Naive thymus-derived CD4-positive, alpha-beta T cell (primary cell): ENCODE measurements at regions not wholly inside any gene's neighbourhood (a gene's known extent, or its start where the extent isn't known, plus 50 kb on each side); places are given as distances from the start of the nearest gene placed in this dataset.
"Not testable (repeated sequence)": the region's sequence is repeated elsewhere in the genome, so short reads cannot be mapped to it uniquely, and the experiment has no call there.

Experiments used
- ATAC-seq: fragments of 150-1000 bp; cut with Tn5 transposase; 2 replicates; pipeline ENCODE4 v1.10.0; 2021; ENCODE audit warnings: mild to moderate bottlenecking, moderate library complexity
- CTCF ChIA-PET: fragments of 350-600 bp; sonication (Branson Sonifier 250); formaldehyde crosslinking; loops from one replicate; lab custom pipeline; 2021; ENCODE audit warnings: antibody characterized with exemption; lab: Charles Lee
- POLR2A ChIA-PET: fragments of 350-600 bp; sonication (Branson Sonifier 250); formaldehyde crosslinking; loops from one replicate; lab custom pipeline; 2021; ENCODE audit warnings: antibody characterized with exemption, inconsistent platforms; lab: Charles Lee
- DNase-seq, 9 donors: peaks; one replicate each; pipeline versions ENCODE4 v3.0.0 to v3.0.0-alpha.2; 2020 to 2022; ENCODE audit warnings: mixed read lengths in 1 of 9
- H3K27ac ChIP-seq: one replicate; pipeline ENCODE4 v1.7.0; 2013; ENCODE audit warnings: mild to moderate bottlenecking, low read depth, low read length, moderate library complexity
- H3K27me3 ChIP-seq, 2 donors: one replicate each; pipeline ENCODE4 v1.7.0; 2013; ENCODE audit warnings: low read length in 2 of 2, mild to moderate bottlenecking in 2 of 2, moderate library complexity in 2 of 2; ENCODE audit not compliant: control insufficient read depth in 2 of 2, insufficient read depth in 2 of 2
- H3K36me3 ChIP-seq, 3 experiments: 1 replicate in 2 of 3; 2 replicates in 1 of 3; pipeline ENCODE4 v1.7.0; 2013; ENCODE audit warnings: low read length in 3 of 3, mild to moderate bottlenecking in 3 of 3, moderate library complexity in 1 of 3; ENCODE audit not compliant: insufficient read depth in 3 of 3, control insufficient read depth in 2 of 3
- H3K4me1 ChIP-seq, 2 donors: one replicate each; pipeline ENCODE4 v1.7.0; 2013; ENCODE audit warnings: low read length in 2 of 2, mild to moderate bottlenecking in 2 of 2, moderate library complexity in 1 of 2; ENCODE audit not compliant: control insufficient read depth in 2 of 2, insufficient read depth in 2 of 2
- H3K4me3 ChIP-seq: 2 replicates; pipeline ENCODE4 v1.7.0; 2013; ENCODE audit warnings: mild to moderate bottlenecking, low read length
- H3K9me3 ChIP-seq, 3 experiments: 1 replicate in 2 of 3; 2 replicates in 1 of 3; pipeline ENCODE4 v1.7.0; 2013; ENCODE audit warnings: low read length in 3 of 3; ENCODE audit not compliant: control insufficient read depth in 2 of 3
- H3K27ac Mint-ChIP-seq, 9 donors: one replicate each; pipeline ENCODE4 v1.8.0; 2020 to 2022; ENCODE audit warnings: mixed read lengths in 9 of 9, mild to moderate bottlenecking in 8 of 9, moderate library complexity in 5 of 9, inconsistent platforms in 2 of 9
- H3K27me3 Mint-ChIP-seq, 5 donors: one replicate each; pipeline ENCODE4 v1.8.0; 2021 to 2022; ENCODE audit warnings: mixed read lengths in 5 of 5, mild to moderate bottlenecking in 1 of 5
- H3K36me3 Mint-ChIP-seq, 5 donors: one replicate each; pipeline ENCODE4 v1.8.0; 2020 to 2022; ENCODE audit warnings: mixed read lengths in 5 of 5, mild to moderate bottlenecking in 3 of 5, inconsistent platforms in 1 of 5
- H3K4me1 Mint-ChIP-seq, 7 donors: one replicate each; pipeline ENCODE4 v1.8.0; 2020 to 2022; ENCODE audit warnings: mixed read lengths in 7 of 7, mild to moderate bottlenecking in 3 of 7, inconsistent platforms in 1 of 7
- H3K4me3 Mint-ChIP-seq, 10 donors: one replicate each; pipeline ENCODE4 v1.8.0; 2020 to 2022; ENCODE audit warnings: mild to moderate bottlenecking in 10 of 10, mixed read lengths in 10 of 10, moderate library complexity in 6 of 10, inconsistent platforms in 2 of 10
- H3K9me3 Mint-ChIP-seq, 11 donors: one replicate each; pipeline ENCODE4 v1.8.0; 2020 to 2022; ENCODE audit warnings: mixed read lengths in 11 of 11, mild to moderate bottlenecking in 4 of 11, inconsistent platforms in 1 of 11, moderate library complexity in 1 of 11
- intact Hi-C, 2 donors: fragments of 100-400 bp; cut with micrococcal nuclease; formaldehyde crosslinking; loops; one replicate each; pipeline ENCODE4 v1.15.1; 2023

DNA sequence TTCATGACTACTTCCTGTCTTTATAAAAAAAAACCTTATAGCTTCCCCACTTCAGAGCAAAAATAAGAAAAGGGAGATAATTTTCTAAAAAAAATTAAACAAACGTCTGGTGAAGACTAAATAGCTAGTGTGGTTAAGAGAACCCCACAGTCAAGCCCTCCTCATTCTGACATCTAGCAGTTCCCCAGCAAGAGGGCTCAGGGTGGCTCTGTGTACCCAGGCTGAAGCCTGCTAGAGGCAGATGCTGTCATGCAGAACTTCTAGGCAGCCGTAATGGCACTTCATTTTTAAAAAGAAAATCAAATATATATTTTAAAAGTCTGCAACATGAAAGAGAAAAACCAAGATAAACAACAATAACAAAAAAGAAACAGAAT lies 223.1 kb upstream of the KLF14 start:
- H3K27ac ChIP-seq = peak overlapping the region; percentile 67
- Mint-ChIP-seq H3K27ac (peak overlapping the region in 8 of 9 donors; percentile 75 to 98 (median 94)), H3K4me1 (peaks cover 64 to 97% (median 90%) of the 10 kb centered on the region in 7 donors), H3K4me3 (peak overlapping the region; percentile 68 to 93 (median 81)), H3K27me3 (no peaks in the 10 kb centered on the region), H3K36me3 (peaks cover 4 to 51% (median 19%) of the 10 kb centered on the region in 5 donors), H3K9me3 (peaks cover 0 to 4% (median 0%) of the 10 kb centered on the region in 11 donors)
- H3K4me1 ChIP-seq = peaks cover 67 to 91% of the 10 kb centered on the region in 2 donors
- peak overlapping the region; percentile 14 for H3K4me3 ChIP-seq
- peak in 2 of 9 donors; percentile 32 to 44 for DNase-seq
- no peaks in the 10 kb centered on the region for H3K27me3 ChIP-seq
- ATAC-seq = no peak
- intact Hi-C loops = loop anchor here in 1 of 2 donors (1.0 kb wide), 1 partner anchor 14 kb away; no protein-coding TSS in a partner anchor
- CTCF ChIA-PET = interaction anchor here (0.7 to 2.6 kb wide), 3 partner anchors 11 to 26 kb away, joined by 3 to 13 read pairs (median 6); no protein-coding TSS in a partner anchor
- peaks cover 0 to 1% (median 0%) of the 10 kb centered on the region in 3 experiments for H3K36me3 ChIP-seq
- no peaks in the 10 kb centered on the region for H3K9me3 ChIP-seq
- POLR2A ChIA-PET = interaction anchor here (0.6 to 1.4 kb wide), 5 partner anchors 10 to 105 kb away, joined by 3 to 4 read pairs (median 3); no protein-coding TSS in a partner anchor

DNA sequence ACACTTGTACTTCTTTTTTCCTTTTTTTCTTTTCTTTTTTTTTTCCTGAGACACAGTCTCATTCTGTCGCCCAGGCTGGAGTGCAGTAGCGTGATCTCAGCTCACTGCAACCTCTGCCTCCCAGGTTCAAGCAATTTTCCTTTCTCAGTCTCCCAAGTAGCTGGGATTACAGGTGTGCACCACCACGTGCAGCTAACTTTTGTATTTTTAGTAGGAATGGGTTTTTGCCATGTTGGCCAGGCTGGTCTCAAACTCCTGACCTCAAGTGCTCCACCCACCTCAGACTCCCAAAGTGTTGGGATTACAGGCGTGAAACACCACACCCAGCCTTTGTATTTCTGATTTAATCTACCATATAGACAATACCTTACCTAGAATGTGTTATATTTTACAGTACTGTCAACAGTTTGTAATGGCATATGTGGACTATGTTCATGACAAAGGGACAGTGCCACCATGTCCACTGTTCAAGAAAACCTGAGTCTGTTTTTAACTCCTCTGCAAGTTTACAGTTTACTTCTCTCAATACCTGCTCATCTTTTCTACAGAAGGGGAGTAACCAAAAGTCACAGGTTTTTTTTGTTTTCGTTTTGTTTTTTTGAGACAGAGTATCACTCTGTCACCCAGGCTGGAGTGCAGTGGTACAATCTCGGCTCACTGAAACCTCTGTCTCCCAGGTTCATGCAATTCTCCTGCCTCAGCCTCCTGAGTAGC lies 223.9 kb upstream of the KLF14 start:
- not testable (repeated sequence) for H3K36me3 ChIP-seq, H3K27me3 ChIP-seq, DNase-seq, H3K27me3 Mint-ChIP-seq, ATAC-seq, H3K9me3 ChIP-seq, H3K9me3 Mint-ChIP-seq
- Mint-ChIP-seq H3K4me3 (peak overlapping the region; percentile 34 to 93 (median 62)), H3K4me1 (peaks cover 65 to 99% (median 95%) of the 10 kb centered on the region in 7 donors), H3K27ac (peak overlapping the region in 7 of 9 donors; percentile 51 to 95 (median 88)), H3K36me3 (peaks cover 4 to 48% (median 15%) of the 10 kb centered on the region in 5 donors)
- Histone ChIP-seq H3K4me1 (peaks cover 73 to 89% of the 10 kb centered on the region in 2 donors), H3K4me3 (peak overlapping the region; percentile 22), H3K27ac (peak overlapping the region; percentile 42)
- POLR2A ChIA-PET = interaction anchor here (0.6 to 0.8 kb wide), 3 partner anchors 9 to 45 kb away, joined by 3 read pairs; no protein-coding TSS in a partner anchor
- CTCF ChIA-PET = interaction anchor here (0.7 to 2.6 kb wide), 2 partner anchors 19 to 25 kb away, joined by 3 to 13 read pairs; no protein-coding TSS in a partner anchor
- intact Hi-C loops = loop anchor here in 1 of 2 donors (1.0 kb wide), 1 partner anchor 15 kb away; no protein-coding TSS in a partner anchor

DNA sequence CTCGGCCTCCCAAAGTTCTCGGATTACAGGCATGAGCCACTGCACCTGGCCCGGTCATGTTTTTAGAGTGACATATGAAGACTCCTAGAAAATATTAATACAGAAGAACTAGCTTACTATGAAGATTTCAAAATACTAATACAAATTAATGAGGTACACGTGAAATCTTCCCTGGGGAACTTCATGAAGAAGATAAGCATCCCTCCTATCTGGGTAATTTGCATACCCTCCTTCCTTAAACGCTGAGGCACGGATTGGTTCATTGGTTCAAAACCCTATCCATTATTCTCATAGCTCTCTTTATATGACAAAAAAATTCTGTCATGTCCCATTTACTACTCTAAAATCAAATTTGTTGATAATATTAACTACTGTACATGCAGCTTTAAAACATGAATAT lies 224.8 kb upstream of the KLF14 start:
- ChIA-PET POLR2A (interaction anchor here (0.6 to 2.1 kb wide), 3 partner anchors 12 to 374 kb away, joined by 3 to 9 read pairs (median 6); no protein-coding TSS in a partner anchor), CTCF (interaction anchor here (1.0 kb wide), 1 partner anchor 23 kb away, joined by 4 read pairs; no protein-coding TSS in a partner anchor)
- ATAC-seq = no peak
- H3K4me1 ChIP-seq = peaks cover 72 to 82% of the 10 kb centered on the region in 2 donors
- intact Hi-C loops = no loop called here
- H3K27me3 ChIP-seq = no peaks in the 10 kb centered on the region
- H3K4me3 ChIP-seq = no peak overlapping the region
- peak overlapping the region; percentile 80 for H3K27ac ChIP-seq
- H3K36me3 ChIP-seq = no peaks in the 10 kb centered on the region
- no peak for DNase-seq
- Mint-ChIP-seq H3K27me3 (no peaks in the 10 kb centered on the region), H3K4me1 (peaks cover 66 to 97% (median 91%) of the 10 kb centered on the region in 7 donors), H3K9me3 (peaks cover 0 to 4% (median 0%) of the 10 kb centered on the region in 11 donors), H3K36me3 (peaks cover 4 to 48% (median 15%) of the 10 kb centered on the region in 5 donors), H3K4me3 (peak overlapping the region in 7 of 10 donors; percentile 17 to 93 (median 82)), H3K27ac (peak overlapping the region in 7 of 9 donors; percentile 22 to 95 (median 88))
- H3K9me3 ChIP-seq = no peaks in the 10 kb centered on the region

DNA sequence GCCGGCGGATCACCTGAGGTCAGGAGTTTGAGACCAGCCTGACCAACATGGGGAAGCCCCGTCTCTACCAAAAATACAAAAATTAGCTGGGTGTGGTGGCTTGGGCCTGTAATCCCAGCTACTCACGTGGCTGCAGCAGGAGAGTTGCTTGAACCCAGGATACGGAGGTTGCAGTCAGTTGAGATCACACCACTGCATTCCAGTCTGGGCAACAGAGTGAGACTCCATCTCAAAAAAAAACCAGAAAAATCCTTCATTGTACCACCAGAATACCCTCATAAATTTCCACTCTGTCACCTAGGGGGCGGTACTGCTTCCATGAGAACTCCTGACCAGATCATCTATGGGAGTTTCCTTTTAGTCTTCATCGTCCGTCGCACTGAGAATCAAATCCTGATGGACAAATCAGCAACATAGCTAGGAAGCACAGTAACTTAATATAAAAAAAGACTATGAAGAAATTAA lies 225.8 kb upstream of the KLF14 start:
- H3K4me3 Mint-ChIP-seq = peak overlapping the region; percentile 63 to 98 (median 90)
- peak overlapping the region in 8 of 9 donors; percentile 94 to 100 (median 97) for H3K27ac Mint-ChIP-seq
- peak overlapping the region; percentile 65 for H3K4me3 ChIP-seq
- peaks cover 61 to 89% (median 82%) of the 10 kb centered on the region in 7 donors for H3K4me1 Mint-ChIP-seq
- H3K4me1 ChIP-seq = peaks cover 63 to 74% of the 10 kb centered on the region in 2 donors
- peaks cover 0 to 4% (median 0%) of the 10 kb centered on the region in 11 donors for H3K9me3 Mint-ChIP-seq
- H3K27me3 ChIP-seq = no peaks in the 10 kb centered on the region
- intact Hi-C loops = loop anchor here (2.0 to 5.0 kb wide), 8 partner anchors 23 to 1007 kb away; partner anchors contain the start of genes KLHDC10 (in 1 of the 2), MKLN1 (in 1 of the 2) and UBE2H (in 1 of the 2)
- no peaks in the 10 kb centered on the region for H3K9me3 ChIP-seq
- ATAC-seq (no peak), DNase-seq (peak in 2 of 9 donors; percentile 13 to 48)
- peaks cover 4 to 41% (median 14%) of the 10 kb centered on the region in 5 donors for H3K36me3 Mint-ChIP-seq
- CTCF ChIA-PET = interaction anchor here (0.6 to 1.1 kb wide), 4 partner anchors 22 to 34 kb away, joined by 3 to 4 read pairs (median 4); no protein-coding TSS in a partner anchor
- H3K27me3 Mint-ChIP-seq = no peaks in the 10 kb centered on the region
- H3K27ac ChIP-seq = peak overlapping the region; percentile 80
- POLR2A ChIA-PET = interaction anchor here (0.9 to 2.1 kb wide), 4 partner anchors 10 to 46 kb away, joined by 3 to 9 read pairs (median 6); no protein-coding TSS in a partner anchor
- no peaks in the 10 kb centered on the region for H3K36me3 ChIP-seq

DNA sequence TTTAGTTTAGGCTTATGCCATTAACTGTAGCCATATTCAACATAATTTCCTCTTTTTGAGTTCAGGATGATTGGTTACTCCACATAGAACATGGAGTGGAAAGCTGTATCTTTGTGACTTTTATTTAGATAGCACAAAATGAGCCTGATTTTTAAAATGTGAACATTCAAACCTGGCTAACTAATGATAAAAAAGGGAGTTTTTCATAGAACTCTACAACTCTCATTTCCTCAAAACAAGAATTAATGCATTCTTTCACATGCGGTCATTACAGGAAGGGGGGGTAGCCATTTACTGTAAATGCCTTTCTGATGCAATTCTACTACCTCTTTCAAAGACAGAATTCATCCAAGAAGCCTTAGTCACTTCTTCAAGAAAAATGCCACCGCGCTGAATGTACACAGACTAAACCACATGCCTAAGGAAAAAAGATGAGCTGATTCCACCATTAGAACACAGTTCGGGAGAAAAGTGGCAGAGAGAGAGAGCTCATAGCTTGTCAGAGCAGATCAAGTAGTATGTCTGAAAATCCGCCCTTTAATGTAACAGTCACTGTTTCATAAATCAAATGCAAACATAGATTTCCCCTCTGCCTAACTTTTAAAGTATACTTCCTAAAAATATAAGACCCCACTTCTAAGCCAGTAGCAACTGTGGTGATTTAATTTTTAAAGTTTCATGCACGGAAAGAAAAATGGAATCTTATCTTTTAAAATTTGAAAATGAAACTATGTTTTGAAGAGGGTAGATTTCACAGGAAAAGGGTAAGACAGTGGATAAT lies 226.4 kb upstream of the KLF14 start:
- peaks cover 58 to 83% (median 75%) of the 10 kb centered on the region in 7 donors for H3K4me1 Mint-ChIP-seq
- Histone ChIP-seq H3K27me3 (no peaks in the 10 kb centered on the region), H3K27ac (peak overlapping the region; percentile 80), H3K9me3 (no peaks in the 10 kb centered on the region), H3K4me3 (peak overlapping the region; percentile 65), H3K4me1 (peaks cover 57 to 68% of the 10 kb centered on the region in 2 donors), H3K36me3 (no peaks in the 10 kb centered on the region)
- H3K27ac Mint-ChIP-seq = peak overlapping the region in 8 of 9 donors; percentile 94 to 100 (median 97)
- H3K9me3 Mint-ChIP-seq = peaks cover 0 to 4% (median 0%) of the 10 kb centered on the region in 11 donors
- peak; percentile 53 for ATAC-seq
- POLR2A ChIA-PET = interaction anchor here (0.6 to 2.1 kb wide), 5 partner anchors 10 to 149 kb away, joined by 3 to 9 read pairs (median 4); no protein-coding TSS in a partner anchor
- intact Hi-C loops = loop anchor here (2.0 to 5.0 kb wide), 8 partner anchors 22 to 1008 kb away; partner anchors contain the start of genes KLHDC10 (in 1 of the 2), MKLN1 (in 1 of the 2) and UBE2H (in 1 of the 2)
- CTCF ChIA-PET = interaction anchor here (0.6 to 1.1 kb wide), 4 partner anchors 12 to 34 kb away, joined by 3 to 4 read pairs (median 3); no protein-coding TSS in a partner anchor
- peak overlapping the region; percentile 87 to 98 (median 90) for H3K4me3 Mint-ChIP-seq
- peaks cover 4 to 34% (median 8%) of the 10 kb centered on the region in 5 donors for H3K36me3 Mint-ChIP-seq
- peak in 7 of 9 donors; percentile 32 to 78 (median 73) for DNase-seq
- no peaks in the 10 kb centered on the region for H3K27me3 Mint-ChIP-seq
